ENCODE measurements at regions not wholly inside any gene's neighbourhood (a gene's known extent, or its start where the extent isn't known, plus 50 kb on each side); places are given as distances from the start of the nearest gene placed in this dataset.

DNA sequence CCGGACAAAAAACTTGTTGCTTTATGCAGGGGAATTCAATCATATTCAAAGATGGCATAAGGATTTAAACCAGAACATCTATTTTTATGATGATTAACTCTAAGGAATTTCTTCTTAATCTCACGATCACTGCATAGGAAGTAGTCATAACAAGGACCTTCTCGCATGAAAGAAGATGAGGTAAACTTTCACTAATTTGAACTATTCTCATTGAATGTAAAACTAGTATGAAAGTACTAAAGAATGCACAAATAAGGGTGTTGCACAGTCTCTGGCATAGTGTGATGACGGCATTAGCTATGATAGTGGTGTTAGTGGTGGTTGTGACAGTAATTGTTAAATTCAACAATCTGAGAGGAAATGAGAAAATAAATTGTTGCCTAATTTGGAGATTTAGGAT lies 280.0 kb downstream of the SLC6A15 start:
- no peak for DNase-seq
- Mint-ChIP-seq H3K4me1 (ENCODE audit: low read depth, unreplicated experiment) (no peaks in the 10 kb centered on the region), H3K4me3 (ENCODE audit: unreplicated experiment) (no peak overlapping the region), H3K27ac (ENCODE audit: unreplicated experiment) (no peak overlapping the region), H3K9me3 (ENCODE audit: unreplicated experiment) (no peaks in the 10 kb centered on the region), H3K36me3 (ENCODE audit: unreplicated experiment) (no peaks in the 10 kb centered on the region), H3K27me3 (ENCODE audit: unreplicated experiment) (no peaks in the 10 kb centered on the region)
- TF ChIP-seq CTCF (IDR thresholded peaks at IDR 0.05; ENCODE audit: partially characterized antibody, unreplicated experiment): no peak

DNA sequence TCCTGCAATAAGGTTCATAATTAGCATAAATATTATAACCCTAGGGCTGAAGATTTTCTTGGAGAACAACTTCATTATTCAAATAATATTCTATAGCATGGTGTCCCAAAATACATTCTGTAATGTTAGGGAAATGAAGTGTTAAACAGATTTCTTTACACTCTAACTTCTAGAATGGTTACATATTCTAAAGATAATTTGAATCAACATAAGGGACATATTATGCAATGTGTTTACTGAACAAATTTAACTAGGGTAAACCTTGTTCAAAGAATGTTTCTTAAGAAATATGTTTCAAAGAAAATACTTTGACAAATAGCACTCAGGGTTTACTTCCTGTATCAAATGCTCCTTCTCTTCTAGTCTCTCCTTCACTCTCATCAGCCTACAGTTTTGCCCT lies 281.6 kb downstream of the SLC6A15 start:
- DNase-seq: no peak
- no peak overlapping the region for H3K4me3 Mint-ChIP-seq (ENCODE audit: unreplicated experiment)
- no peaks in the 10 kb centered on the region for H3K4me1 Mint-ChIP-seq (ENCODE audit: low read depth, unreplicated experiment)
- H3K27me3 Mint-ChIP-seq (ENCODE audit: unreplicated experiment): no peaks in the 10 kb centered on the region
- TF ChIP-seq CTCF (IDR thresholded peaks at IDR 0.05; ENCODE audit: partially characterized antibody, unreplicated experiment): no peak
- H3K9me3 Mint-ChIP-seq (ENCODE audit: unreplicated experiment): no peaks in the 10 kb centered on the region
- no peaks in the 10 kb centered on the region for H3K36me3 Mint-ChIP-seq (ENCODE audit: unreplicated experiment)
- H3K27ac Mint-ChIP-seq (ENCODE audit: unreplicated experiment): no peak overlapping the region

GRCh38 chr12:84627593-84627992 lies 285.0 kb downstream of the SLC6A15 start:
- no peaks in the 10 kb centered on the region for H3K4me1 Mint-ChIP-seq (ENCODE audit: low read depth, unreplicated experiment)
- no peak for DNase-seq
- no peak overlapping the region for H3K4me3 Mint-ChIP-seq (ENCODE audit: unreplicated experiment)
- no peak for TF ChIP-seq CTCF (IDR thresholded peaks at IDR 0.05; ENCODE audit: partially characterized antibody, unreplicated experiment)
- no peaks in the 10 kb centered on the region for H3K27me3 Mint-ChIP-seq (ENCODE audit: unreplicated experiment)
- H3K9me3 Mint-ChIP-seq (ENCODE audit: unreplicated experiment): no peaks in the 10 kb centered on the region
- no peaks in the 10 kb centered on the region for H3K36me3 Mint-ChIP-seq (ENCODE audit: unreplicated experiment)
- H3K27ac Mint-ChIP-seq (ENCODE audit: unreplicated experiment): no peak overlapping the region

GRCh38 chr12:84624601-84625000 lies 288.0 kb downstream of the SLC6A15 start:
- Mint-ChIP-seq H3K36me3 (ENCODE audit: unreplicated experiment) (no peaks in the 10 kb centered on the region), H3K27ac (ENCODE audit: unreplicated experiment) (no peak overlapping the region), H3K4me3 (ENCODE audit: unreplicated experiment) (no peak overlapping the region), H3K27me3 (ENCODE audit: unreplicated experiment) (no peaks in the 10 kb centered on the region), H3K4me1 (ENCODE audit: low read depth, unreplicated experiment) (no peaks in the 10 kb centered on the region), H3K9me3 (ENCODE audit: unreplicated experiment) (no peaks in the 10 kb centered on the region)
- no peak for DNase-seq
- TF ChIP-seq CTCF (IDR thresholded peaks at IDR 0.05; ENCODE audit: partially characterized antibody, unreplicated experiment): no peak

GRCh38 chr12:84619053-84619571 lies 293.5 kb downstream of the SLC6A15 start:
- no peaks in the 10 kb centered on the region for H3K27me3 Mint-ChIP-seq (ENCODE audit: unreplicated experiment)
- no peak overlapping the region for H3K4me3 Mint-ChIP-seq (ENCODE audit: unreplicated experiment)
- no peak for TF ChIP-seq CTCF (IDR thresholded peaks at IDR 0.05; ENCODE audit: partially characterized antibody, unreplicated experiment)
- no peak for DNase-seq
- H3K36me3 Mint-ChIP-seq (ENCODE audit: unreplicated experiment): no peaks in the 10 kb centered on the region
- H3K4me1 Mint-ChIP-seq (ENCODE audit: low read depth, unreplicated experiment): no peaks in the 10 kb centered on the region
- no peaks in the 10 kb centered on the region for H3K9me3 Mint-ChIP-seq (ENCODE audit: unreplicated experiment)
- H3K27ac Mint-ChIP-seq (ENCODE audit: unreplicated experiment): no peak overlapping the region

All from glutamatergic neuron (in vitro differentiated cells).